IMR-90 (cell line): ENCODE measurements at regions not wholly inside any gene's neighbourhood (a gene's known extent, or its start where the extent isn't known, plus 50 kb on each side); places are given as distances from the start of the nearest gene placed in this dataset.

Experiments
- NFE2L2 ChIP-seq: fragments of 150-350 bp; IDR thresholded peaks from 2 replicates; pipeline ENCODE4 v1.6.1; 2016; ENCODE audit warnings: low read depth, mild to moderate bottlenecking, low read length
- TF ChIP-seq, protein P1 (sequence below): conservative IDR thresholded peaks from 2 replicates; pipeline ENCODE4 v1.5.1; 2012; ENCODE audit warnings: mild to moderate bottlenecking, low read depth, low read length, improper control_type of control experiment

DNA sequence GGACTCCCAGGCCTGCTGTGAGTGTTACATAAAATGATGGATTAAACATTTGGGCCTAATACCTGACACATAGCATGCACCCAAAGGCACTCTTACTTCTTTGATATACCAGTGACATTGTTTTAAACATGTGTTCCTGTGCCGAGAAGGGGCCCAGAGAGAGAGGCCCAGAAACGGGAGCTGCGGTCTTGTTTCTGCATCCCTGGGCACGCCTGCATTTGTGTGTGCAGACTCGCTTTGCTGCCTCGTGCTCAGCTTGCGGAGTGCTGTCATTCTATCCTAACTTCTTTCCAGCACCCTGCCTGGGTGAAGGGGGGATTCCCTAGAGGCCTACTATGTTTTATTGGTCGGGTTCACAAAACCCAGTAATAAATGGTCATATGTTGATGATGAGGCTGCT is 666.2 kb upstream of the HS6ST1 start:
- TF ChIP-seq, protein P1, sequence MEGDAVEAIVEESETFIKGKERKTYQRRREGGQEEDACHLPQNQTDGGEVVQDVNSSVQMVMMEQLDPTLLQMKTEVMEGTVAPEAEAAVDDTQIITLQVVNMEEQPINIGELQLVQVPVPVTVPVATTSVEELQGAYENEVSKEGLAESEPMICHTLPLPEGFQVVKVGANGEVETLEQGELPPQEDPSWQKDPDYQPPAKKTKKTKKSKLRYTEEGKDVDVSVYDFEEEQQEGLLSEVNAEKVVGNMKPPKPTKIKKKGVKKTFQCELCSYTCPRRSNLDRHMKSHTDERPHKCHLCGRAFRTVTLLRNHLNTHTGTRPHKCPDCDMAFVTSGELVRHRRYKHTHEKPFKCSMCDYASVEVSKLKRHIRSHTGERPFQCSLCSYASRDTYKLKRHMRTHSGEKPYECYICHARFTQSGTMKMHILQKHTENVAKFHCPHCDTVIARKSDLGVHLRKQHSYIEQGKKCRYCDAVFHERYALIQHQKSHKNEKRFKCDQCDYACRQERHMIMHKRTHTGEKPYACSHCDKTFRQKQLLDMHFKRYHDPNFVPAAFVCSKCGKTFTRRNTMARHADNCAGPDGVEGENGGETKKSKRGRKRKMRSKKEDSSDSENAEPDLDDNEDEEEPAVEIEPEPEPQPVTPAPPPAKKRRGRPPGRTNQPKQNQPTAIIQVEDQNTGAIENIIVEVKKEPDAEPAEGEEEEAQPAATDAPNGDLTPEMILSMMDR = no peak
- no peak for TF ChIP-seq NFE2L2
